HL-60 (cell line): ENCODE measurements at regions not wholly inside any gene's neighbourhood (a gene's known extent, or its start where the extent isn't known, plus 50 kb on each side); places are given as distances from the start of the nearest gene placed in this dataset.

Experiments used
- DNase-seq, 2 experiments: peaks; one replicate each; pipeline ENCODE4 v3.0.0-alpha.2; 2010 to 2020; ENCODE audit warnings: low read depth in 1 of 2, low spot score in 1 of 2
- H3K27ac ChIP-seq: fragments of 250-450 bp; sonication (Bioruptor Pico); replicated peaks from 2 replicates; pipeline ENCODE4 v1.5.1; 2020; ENCODE audit warnings: mild to moderate bottlenecking, moderate library complexity
- H3K27me3 ChIP-seq: fragments of 250-450 bp; sonication (Bioruptor Pico); 2 replicates; pipeline ENCODE4 v1.5.1; 2021; ENCODE audit warnings: mild to moderate bottlenecking, moderate library complexity; ENCODE audit not compliant: insufficient read depth, poor library complexity, severe bottlenecking
- H3K4me3 ChIP-seq: replicated peaks from 2 replicates; pipeline ENCODE4 v1.5.1; 2011; ENCODE audit warnings: mild to moderate bottlenecking, control low read depth, low read length; ENCODE audit not compliant: insufficient read depth
- CTCF ChIP-seq: IDR thresholded peaks from one replicate; pipeline ENCODE4 v1.5.1; 2011; ENCODE audit warnings: low read length, control low read depth, inconsistent platforms; ENCODE audit not compliant: insufficient read depth
- GABPA ChIP-seq: IDR thresholded peaks from 2 replicates; pipeline ENCODE4 v1.6.1; 2012; ENCODE audit warnings: low read depth
- POLR2AphosphoS5 ChIP-seq: IDR thresholded peaks from 2 replicates; pipeline ENCODE4 v1.6.1; 2012; ENCODE audit warnings: low read depth
- SPI1 ChIP-seq: IDR thresholded peaks from 2 replicates; pipeline ENCODE4 v1.6.1; 2012; ENCODE audit warnings: low read depth, mild to moderate bottlenecking, borderline replicate concordance
- TF ChIP-seq, protein P1 (sequence below): IDR thresholded peaks from 2 replicates; pipeline ENCODE4 v1.6.1; 2012; ENCODE audit warnings: low read depth; ENCODE audit not compliant: insufficient replicate concordance

GRCh38 chr16:73840728-73841127, 455.9 kb upstream of the PSMD7 start:
- no peak overlapping the region for H3K27ac ChIP-seq
- no peak for TF ChIP-seq POLR2AphosphoS5
- TF ChIP-seq, protein P1, sequence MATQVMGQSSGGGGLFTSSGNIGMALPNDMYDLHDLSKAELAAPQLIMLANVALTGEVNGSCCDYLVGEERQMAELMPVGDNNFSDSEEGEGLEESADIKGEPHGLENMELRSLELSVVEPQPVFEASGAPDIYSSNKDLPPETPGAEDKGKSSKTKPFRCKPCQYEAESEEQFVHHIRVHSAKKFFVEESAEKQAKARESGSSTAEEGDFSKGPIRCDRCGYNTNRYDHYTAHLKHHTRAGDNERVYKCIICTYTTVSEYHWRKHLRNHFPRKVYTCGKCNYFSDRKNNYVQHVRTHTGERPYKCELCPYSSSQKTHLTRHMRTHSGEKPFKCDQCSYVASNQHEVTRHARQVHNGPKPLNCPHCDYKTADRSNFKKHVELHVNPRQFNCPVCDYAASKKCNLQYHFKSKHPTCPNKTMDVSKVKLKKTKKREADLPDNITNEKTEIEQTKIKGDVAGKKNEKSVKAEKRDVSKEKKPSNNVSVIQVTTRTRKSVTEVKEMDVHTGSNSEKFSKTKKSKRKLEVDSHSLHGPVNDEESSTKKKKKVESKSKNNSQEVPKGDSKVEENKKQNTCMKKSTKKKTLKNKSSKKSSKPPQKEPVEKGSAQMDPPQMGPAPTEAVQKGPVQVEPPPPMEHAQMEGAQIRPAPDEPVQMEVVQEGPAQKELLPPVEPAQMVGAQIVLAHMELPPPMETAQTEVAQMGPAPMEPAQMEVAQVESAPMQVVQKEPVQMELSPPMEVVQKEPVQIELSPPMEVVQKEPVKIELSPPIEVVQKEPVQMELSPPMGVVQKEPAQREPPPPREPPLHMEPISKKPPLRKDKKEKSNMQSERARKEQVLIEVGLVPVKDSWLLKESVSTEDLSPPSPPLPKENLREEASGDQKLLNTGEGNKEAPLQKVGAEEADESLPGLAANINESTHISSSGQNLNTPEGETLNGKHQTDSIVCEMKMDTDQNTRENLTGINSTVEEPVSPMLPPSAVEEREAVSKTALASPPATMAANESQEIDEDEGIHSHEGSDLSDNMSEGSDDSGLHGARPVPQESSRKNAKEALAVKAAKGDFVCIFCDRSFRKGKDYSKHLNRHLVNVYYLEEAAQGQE, result no peak
- TF ChIP-seq SPI1, result no peak
- TF ChIP-seq CTCF, result no peak
- no peaks in the 10 kb centered on the region for H3K27me3 ChIP-seq
- H3K4me3 ChIP-seq, result no peak overlapping the region
- DNase-seq, result no peak

- no peak for DNase-seq
- Histone ChIP-seq H3K27ac (no peak overlapping the region), H3K4me3 (no peak overlapping the region), H3K27me3 (no peaks in the 10 kb centered on the region)
- TF ChIP-seq SPI1 (no peak), POLR2AphosphoS5 (no peak), GABPA (no peak), CTCF (no peak)
- TF ChIP-seq, protein P1, result no peak
Measured at GRCh38 chr16:73831220-73831619, 465.4 kb upstream of the PSMD7 start.

DNA sequence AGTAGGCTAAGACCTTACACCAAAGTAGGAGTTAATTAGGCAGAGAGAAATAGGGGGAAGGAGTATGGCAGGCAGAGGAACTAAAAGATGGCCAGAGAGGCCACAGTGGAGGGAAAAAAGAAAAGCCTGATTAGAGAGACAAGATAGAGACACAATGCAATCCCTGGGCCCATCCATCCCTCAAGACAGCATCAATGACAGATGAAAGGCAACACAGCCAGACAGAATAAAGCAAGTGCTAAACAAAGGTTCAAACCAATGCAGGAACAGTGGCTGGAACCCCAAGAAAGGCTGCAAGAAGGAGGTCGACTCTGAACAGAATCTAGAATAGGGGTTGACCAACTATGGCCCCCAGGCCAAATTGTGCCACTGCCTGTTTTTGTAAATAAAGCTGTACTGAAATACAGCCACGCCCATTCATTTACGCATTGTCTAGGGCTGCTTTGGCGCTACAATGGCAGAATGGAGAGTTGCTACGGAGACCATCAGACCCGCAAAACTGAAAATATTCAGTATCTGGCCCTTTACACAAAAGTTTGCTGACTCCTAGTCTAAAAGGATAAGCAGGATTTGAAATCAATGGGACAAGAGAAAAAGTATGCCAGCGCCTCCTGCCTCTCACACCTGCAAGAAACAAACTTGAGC, 473.3 kb upstream of the PSMD7 start:
- Histone ChIP-seq H3K4me3 (no peak overlapping the region), H3K27me3 (no peaks in the 10 kb centered on the region), H3K27ac (no peak overlapping the region)
- no peak for DNase-seq
- TF ChIP-seq CTCF, result no peak

DNA sequence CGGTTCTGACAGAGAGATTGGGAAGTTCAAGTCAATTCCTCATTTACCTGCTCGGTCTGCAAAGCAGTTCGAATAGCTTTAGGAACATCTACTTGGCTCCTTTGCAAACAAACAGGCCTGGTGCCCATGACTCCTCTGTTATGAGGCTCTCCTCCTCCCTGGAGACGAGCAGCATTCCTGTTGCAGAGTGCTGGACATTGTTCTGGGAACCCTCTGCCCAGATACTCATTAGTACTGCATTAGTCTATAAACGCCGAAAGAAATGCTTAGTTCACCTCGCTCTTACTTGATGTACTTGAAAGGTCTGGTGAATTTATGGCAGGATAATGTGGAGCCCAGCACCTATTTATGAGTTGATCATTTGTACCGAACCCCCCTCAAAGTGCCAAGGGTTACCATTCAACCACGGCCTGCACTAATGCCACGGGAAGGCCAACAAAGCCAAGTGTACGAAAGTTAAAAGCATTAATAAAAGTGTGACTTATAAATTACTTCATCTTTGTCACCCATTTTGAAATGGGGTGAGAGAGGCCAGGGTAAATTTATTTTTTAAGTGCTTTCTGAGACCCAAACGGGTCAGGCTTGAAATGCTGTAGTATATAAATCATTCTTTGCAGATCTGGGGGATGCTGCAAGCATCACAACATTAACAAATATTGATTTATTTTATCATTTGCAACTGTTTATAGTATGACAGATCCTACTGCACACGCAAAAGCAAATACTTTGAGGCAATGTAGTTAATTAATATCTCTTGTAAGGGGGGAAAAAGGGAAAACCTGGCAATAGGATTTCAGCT, 478.9 kb upstream of the PSMD7 start:
- no peak for TF ChIP-seq CTCF
- TF ChIP-seq POLR2AphosphoS5, result no peak
- TF ChIP-seq, protein P1, result no peak
- TF ChIP-seq GABPA, result no peak
- TF ChIP-seq SPI1, result no peak
- H3K27ac ChIP-seq, result no peak overlapping the region
- no peaks in the 10 kb centered on the region for H3K27me3 ChIP-seq
- no peak overlapping the region for H3K4me3 ChIP-seq
- DNase-seq, result no peak
